ENCODE measurements at regions not wholly inside any gene's neighbourhood (a gene's known extent, or its start where the extent isn't known, plus 50 kb on each side); places are given as distances from the start of the nearest gene placed in this dataset.

DNA sequence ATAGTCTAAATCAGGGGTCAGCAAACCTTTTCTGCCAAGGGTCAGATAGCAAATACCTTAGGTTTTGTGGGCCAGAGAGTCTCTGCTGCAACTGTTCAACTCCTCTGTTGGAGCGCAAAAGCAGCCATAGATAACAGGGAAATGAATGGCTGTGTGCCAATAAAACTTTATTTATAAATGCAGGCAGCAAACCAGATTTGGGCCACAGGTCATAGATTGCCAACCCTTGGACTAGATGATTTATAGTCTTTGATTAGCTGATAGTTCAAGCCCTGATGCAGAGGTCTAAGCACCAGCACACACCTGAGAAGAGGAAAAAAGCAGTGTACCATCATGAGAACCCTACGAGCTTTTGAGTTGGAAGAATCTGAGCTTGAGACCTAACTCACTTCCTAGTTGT is 86.0 kb upstream of the DYNLRB2 start:
- no peak for ATAC-seq

DNA sequence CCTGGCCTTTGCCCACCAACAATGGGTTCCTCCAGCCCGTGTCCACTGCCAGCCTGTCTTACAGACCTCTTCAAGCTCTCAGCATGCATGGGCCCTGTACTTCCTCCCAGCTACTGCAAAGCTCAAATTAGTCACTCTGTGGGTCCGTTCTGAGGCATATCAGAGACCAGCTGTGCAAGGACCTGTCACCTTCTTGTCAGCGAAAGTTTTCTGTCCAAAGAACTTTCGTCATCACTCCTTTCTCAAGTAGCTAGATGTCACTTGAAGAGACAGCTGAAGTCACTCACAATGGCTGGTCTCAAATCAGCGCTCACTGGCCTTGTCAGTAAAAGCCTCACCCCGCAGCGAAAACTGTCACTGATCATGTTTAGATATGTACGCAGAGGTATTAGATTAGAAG is 91.4 kb upstream of the DYNLRB2 start:
- no peak for TF ChIP-seq PPARA (CRISPR knock-in tag; IDR thresholded peaks at IDR 0.05; ENCODE audit: borderline replicate concordance)
- TF ChIP-seq SNAI2 (CRISPR knock-in tag; IDR thresholded peaks at IDR 0.05): no peak
- no peak for TF ChIP-seq OSR1 (CRISPR knock-in tag; IDR thresholded peaks at IDR 0.05)
- TF ChIP-seq ESRRG (CRISPR knock-in tag; IDR thresholded peaks at IDR 0.05): no peak
- TF ChIP-seq, protein P1, sequence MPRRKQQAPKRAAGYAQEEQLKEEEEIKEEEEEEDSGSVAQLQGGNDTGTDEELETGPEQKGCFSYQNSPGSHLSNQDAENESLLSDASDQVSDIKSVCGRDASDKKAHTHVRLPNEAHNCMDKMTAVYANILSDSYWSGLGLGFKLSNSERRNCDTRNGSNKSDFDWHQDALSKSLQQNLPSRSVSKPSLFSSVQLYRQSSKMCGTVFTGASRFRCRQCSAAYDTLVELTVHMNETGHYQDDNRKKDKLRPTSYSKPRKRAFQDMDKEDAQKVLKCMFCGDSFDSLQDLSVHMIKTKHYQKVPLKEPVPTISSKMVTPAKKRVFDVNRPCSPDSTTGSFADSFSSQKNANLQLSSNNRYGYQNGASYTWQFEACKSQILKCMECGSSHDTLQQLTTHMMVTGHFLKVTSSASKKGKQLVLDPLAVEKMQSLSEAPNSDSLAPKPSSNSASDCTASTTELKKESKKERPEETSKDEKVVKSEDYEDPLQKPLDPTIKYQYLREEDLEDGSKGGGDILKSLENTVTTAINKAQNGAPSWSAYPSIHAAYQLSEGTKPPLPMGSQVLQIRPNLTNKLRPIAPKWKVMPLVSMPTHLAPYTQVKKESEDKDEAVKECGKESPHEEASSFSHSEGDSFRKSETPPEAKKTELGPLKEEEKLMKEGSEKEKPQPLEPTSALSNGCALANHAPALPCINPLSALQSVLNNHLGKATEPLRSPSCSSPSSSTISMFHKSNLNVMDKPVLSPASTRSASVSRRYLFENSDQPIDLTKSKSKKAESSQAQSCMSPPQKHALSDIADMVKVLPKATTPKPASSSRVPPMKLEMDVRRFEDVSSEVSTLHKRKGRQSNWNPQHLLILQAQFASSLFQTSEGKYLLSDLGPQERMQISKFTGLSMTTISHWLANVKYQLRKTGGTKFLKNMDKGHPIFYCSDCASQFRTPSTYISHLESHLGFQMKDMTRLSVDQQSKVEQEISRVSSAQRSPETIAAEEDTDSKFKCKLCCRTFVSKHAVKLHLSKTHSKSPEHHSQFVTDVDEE (CRISPR knock-in tag; IDR thresholded peaks at IDR 0.05): no peak
- TF ChIP-seq ISL1 (CRISPR knock-in tag; IDR thresholded peaks at IDR 0.05): no peak
- no peak for TF ChIP-seq TCF4 (CRISPR knock-in tag; IDR thresholded peaks at IDR 0.05; ENCODE audit: borderline replicate concordance)
- TF ChIP-seq RARB (CRISPR knock-in tag; IDR thresholded peaks at IDR 0.05): no peak
- TF ChIP-seq, protein P2, sequence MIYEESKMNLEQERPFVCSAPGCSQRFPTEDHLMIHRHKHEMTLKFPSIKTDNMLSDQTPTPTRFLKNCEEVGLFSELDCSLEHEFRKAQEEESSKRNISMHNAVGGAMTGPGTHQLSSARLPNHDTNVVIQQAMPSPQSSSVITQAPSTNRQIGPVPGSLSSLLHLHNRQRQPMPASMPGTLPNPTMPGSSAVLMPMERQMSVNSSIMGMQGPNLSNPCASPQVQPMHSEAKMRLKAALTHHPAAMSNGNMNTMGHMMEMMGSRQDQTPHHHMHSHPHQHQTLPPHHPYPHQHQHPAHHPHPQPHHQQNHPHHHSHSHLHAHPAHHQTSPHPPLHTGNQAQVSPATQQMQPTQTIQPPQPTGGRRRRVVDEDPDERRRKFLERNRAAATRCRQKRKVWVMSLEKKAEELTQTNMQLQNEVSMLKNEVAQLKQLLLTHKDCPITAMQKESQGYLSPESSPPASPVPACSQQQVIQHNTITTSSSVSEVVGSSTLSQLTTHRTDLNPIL (CRISPR knock-in tag; IDR thresholded peaks at IDR 0.05; ENCODE audit: low read depth): no peak
- no peak for TF ChIP-seq CSDC2 (CRISPR knock-in tag; IDR thresholded peaks at IDR 0.05)
- no peak for TF ChIP-seq ZFP3 (CRISPR knock-in tag; IDR thresholded peaks at IDR 0.05)
- TF ChIP-seq BACH2 (CRISPR knock-in tag; IDR thresholded peaks at IDR 0.05; ENCODE audit: borderline replicate concordance): no peak
- TF ChIP-seq, protein P3, sequence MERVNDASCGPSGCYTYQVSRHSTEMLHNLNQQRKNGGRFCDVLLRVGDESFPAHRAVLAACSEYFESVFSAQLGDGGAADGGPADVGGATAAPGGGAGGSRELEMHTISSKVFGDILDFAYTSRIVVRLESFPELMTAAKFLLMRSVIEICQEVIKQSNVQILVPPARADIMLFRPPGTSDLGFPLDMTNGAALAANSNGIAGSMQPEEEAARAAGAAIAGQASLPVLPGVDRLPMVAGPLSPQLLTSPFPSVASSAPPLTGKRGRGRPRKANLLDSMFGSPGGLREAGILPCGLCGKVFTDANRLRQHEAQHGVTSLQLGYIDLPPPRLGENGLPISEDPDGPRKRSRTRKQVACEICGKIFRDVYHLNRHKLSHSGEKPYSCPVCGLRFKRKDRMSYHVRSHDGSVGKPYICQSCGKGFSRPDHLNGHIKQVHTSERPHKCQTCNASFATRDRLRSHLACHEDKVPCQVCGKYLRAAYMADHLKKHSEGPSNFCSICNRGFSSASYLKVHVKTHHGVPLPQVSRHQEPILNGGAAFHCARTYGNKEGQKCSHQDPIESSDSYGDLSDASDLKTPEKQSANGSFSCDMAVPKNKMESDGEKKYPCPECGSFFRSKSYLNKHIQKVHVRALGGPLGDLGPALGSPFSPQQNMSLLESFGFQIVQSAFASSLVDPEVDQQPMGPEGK (CRISPR knock-in tag; IDR thresholded peaks at IDR 0.05; ENCODE audit: borderline replicate concordance): no peak
- TF ChIP-seq, protein P4, sequence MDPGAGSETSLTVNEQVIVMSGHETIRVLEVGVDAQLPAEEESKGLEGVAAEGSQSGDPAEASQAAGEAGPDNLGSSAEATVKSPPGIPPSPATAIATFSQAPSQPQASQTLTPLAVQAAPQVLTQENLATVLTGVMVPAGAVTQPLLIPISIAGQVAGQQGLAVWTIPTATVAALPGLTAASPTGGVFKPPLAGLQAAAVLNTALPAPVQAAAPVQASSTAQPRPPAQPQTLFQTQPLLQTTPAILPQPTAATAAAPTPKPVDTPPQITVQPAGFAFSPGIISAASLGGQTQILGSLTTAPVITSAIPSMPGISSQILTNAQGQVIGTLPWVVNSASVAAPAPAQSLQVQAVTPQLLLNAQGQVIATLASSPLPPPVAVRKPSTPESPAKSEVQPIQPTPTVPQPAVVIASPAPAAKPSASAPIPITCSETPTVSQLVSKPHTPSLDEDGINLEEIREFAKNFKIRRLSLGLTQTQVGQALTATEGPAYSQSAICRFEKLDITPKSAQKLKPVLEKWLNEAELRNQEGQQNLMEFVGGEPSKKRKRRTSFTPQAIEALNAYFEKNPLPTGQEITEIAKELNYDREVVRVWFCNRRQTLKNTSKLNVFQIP (CRISPR knock-in tag; IDR thresholded peaks at IDR 0.05; ENCODE audit: borderline replicate concordance, low read depth): no peak
- TF ChIP-seq, protein P5, sequence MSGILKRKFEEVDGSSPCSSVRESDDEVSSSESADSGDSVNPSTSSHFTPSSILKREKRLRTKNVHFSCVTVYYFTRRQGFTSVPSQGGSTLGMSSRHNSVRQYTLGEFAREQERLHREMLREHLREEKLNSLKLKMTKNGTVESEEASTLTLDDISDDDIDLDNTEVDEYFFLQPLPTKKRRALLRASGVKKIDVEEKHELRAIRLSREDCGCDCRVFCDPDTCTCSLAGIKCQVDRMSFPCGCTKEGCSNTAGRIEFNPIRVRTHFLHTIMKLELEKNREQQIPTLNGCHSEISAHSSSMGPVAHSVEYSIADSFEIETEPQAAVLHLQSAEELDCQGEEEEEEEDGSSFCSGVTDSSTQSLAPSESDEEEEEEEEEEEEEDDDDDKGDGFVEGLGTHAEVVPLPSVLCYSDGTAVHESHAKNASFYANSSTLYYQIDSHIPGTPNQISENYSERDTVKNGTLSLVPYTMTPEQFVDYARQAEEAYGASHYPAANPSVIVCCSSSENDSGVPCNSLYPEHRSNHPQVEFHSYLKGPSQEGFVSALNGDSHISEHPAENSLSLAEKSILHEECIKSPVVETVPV (CRISPR knock-in tag; IDR thresholded peaks at IDR 0.05): no peak
- TF ChIP-seq ZNF70 (CRISPR knock-in tag; IDR thresholded peaks at IDR 0.05): no peak
- no peak for TF ChIP-seq ARNTL (CRISPR knock-in tag; IDR thresholded peaks at IDR 0.05; ENCODE audit: borderline replicate concordance, low read depth)
- TF ChIP-seq TOX (CRISPR knock-in tag; IDR thresholded peaks at IDR 0.05; ENCODE audit: borderline replicate concordance): no peak
- no peak for ATAC-seq

More for the DNA sequence above, 86.0 kb upstream of the DYNLRB2 start:
- TF ChIP-seq PPARA (CRISPR knock-in tag; IDR thresholded peaks at IDR 0.05; ENCODE audit: borderline replicate concordance) (no peak), TOX (CRISPR knock-in tag; IDR thresholded peaks at IDR 0.05; ENCODE audit: borderline replicate concordance) (no peak), ZFP30 (CRISPR knock-in tag; IDR thresholded peaks at IDR 0.05) (no peak)
- TF ChIP-seq, protein P2 (CRISPR knock-in tag; IDR thresholded peaks at IDR 0.05; ENCODE audit: low read depth): no peak
- TF ChIP-seq, protein P4 (CRISPR knock-in tag; IDR thresholded peaks at IDR 0.05; ENCODE audit: borderline replicate concordance, low read depth): no peak
